GM12874 (cell line): ENCODE measurements at regions not wholly inside any gene's neighbourhood (a gene's known extent, or its start where the extent isn't known, plus 50 kb on each side); places are given as distances from the start of the nearest gene placed in this dataset.

Experiments
- CTCF ChIP-seq: IDR thresholded peaks from 2 replicates; pipeline ENCODE4 v1.5.1; 2011; ENCODE audit warnings: low read depth, mild to moderate bottlenecking, control low read depth, low read length, moderate library complexity; ENCODE audit not compliant: insufficient read depth

GRCh38 chr2:183476490-183476889, 352.2 kb downstream of the NUP35 start:
- TF ChIP-seq CTCF = no peak

GRCh38 chr2:183477296-183477695, 353.1 kb downstream of the NUP35 start:
- no peak for TF ChIP-seq CTCF

GRCh38 chr2:183487326-183487725, 363.1 kb downstream of the NUP35 start:
- no peak for TF ChIP-seq CTCF

GRCh38 chr2:183488421-183488820, 364.2 kb downstream of the NUP35 start:
- no peak for TF ChIP-seq CTCF

- no peak for TF ChIP-seq CTCF
These were observed 366.2 kb downstream of the NUP35 start for GRCh38 chr2:183490489-183490888.

GRCh38 chr2:183490914-183491313, 366.7 kb downstream of the NUP35 start:
- TF ChIP-seq CTCF = no peak

GRCh38 chr2:183493040-183493439, 368.8 kb downstream of the NUP35 start:
- no peak for TF ChIP-seq CTCF

- TF ChIP-seq CTCF = no peak
These were observed 370.8 kb downstream of the NUP35 start for GRCh38 chr2:183495079-183495478.
